IMR-90 (cell line): ENCODE measurements at regions not wholly inside any gene's neighbourhood (a gene's known extent, or its start where the extent isn't known, plus 50 kb on each side); places are given as distances from the start of the nearest gene placed in this dataset.

ENCODE experiments used
- ATAC-seq: fragments of 200-7000 bp; cut with Tn5 transposase; 2 replicates; pipeline ENCODE4 v1.9.1; 2020; ENCODE audit warnings: low read depth, mild to moderate bottlenecking, moderate library complexity
- BruUV-seq: library from RNA; stranded (reverse); fragments of 400-500 nt; replicated peaks from 2 replicates; lab custom pipeline; 2021; lab: Mats Ljungman, UMichigan
- CTCF ChIA-PET: fragments of 300-600 bp; formaldehyde crosslinking; extraction: SDS; loops from one replicate; lab custom pipeline; 2021; ENCODE audit warnings: antibody characterized with exemption; lab: Yijun Ruan, JAX
- POLR2A ChIA-PET: fragments of 300-600 bp; sonication (Branson Sonifier 250); formaldehyde crosslinking; loops from one replicate; lab custom pipeline; 2022; ENCODE audit warnings: antibody characterized with exemption; ENCODE audit not compliant: unreplicated experiment; lab: Charles Lee
- DNase-seq: peaks from one replicate; pipeline ENCODE4 v3.0.0; 2013
- H2AFZ ChIP-seq: replicated peaks from 2 replicates; pipeline ENCODE3; 2013; ENCODE audit warnings: low read length, mild to moderate bottlenecking; ENCODE audit not compliant: poor library complexity
- H2AK5ac ChIP-seq: 2 replicates; pipeline ENCODE4 v1.6.1; 2013; ENCODE audit warnings: low read depth, low read length, inconsistent platforms
- H2AK9ac ChIP-seq: replicated peaks from 2 replicates; pipeline ENCODE3; 2013; ENCODE audit warnings: mild to moderate bottlenecking, low read depth, low read length, moderate library complexity; ENCODE audit not compliant: poor library complexity
- H2BK120ac ChIP-seq: 2 replicates; pipeline ENCODE4 v1.6.1; 2013; ENCODE audit warnings: low read depth, low read length, inconsistent platforms
- H2BK15ac ChIP-seq: 3 replicates; pipeline ENCODE4 v1.6.1; 2013; ENCODE audit warnings: low read depth, low read length, inconsistent platforms
- H2BK20ac ChIP-seq: 2 replicates; pipeline ENCODE4 v1.6.1; 2013; ENCODE audit warnings: low read depth, mild to moderate bottlenecking, inconsistent platforms, low read length, moderate library complexity
- H2BK5ac ChIP-seq: 2 replicates; pipeline ENCODE4 v1.6.1; 2013; ENCODE audit warnings: mild to moderate bottlenecking, low read depth, low read length, inconsistent platforms; ENCODE audit not compliant: poor library complexity, severe bottlenecking
- H3K14ac ChIP-seq: replicated peaks from 2 replicates; pipeline ENCODE4 v1.6.1; 2013; ENCODE audit warnings: low read depth, low read length, inconsistent platforms
- H3K18ac ChIP-seq: 2 replicates; pipeline ENCODE4 v1.6.1; 2013; ENCODE audit warnings: low read depth, low read length, control low read depth
- H3K23ac ChIP-seq: 2 replicates; pipeline ENCODE4 v1.6.1; 2013; ENCODE audit warnings: low read depth, low read length, inconsistent platforms
- H3K27ac ChIP-seq: 2 replicates; pipeline ENCODE4 v1.5.1; 2013; ENCODE audit warnings: mild to moderate bottlenecking, control low read depth, low read length; ENCODE audit not compliant: insufficient read depth
- H3K27me3 ChIP-seq: 2 replicates; pipeline ENCODE4 v1.6.1; 2013; ENCODE audit warnings: low read length; ENCODE audit not compliant: control insufficient read depth, insufficient read depth
- H3K36me3 ChIP-seq: 2 replicates; pipeline ENCODE4 v1.6.1; 2013; ENCODE audit warnings: low read length, mixed read lengths; ENCODE audit not compliant: control insufficient read depth, insufficient read depth
- H3K4ac ChIP-seq: 2 replicates; pipeline ENCODE4 v1.6.1; 2013; ENCODE audit warnings: low read depth, low read length, inconsistent platforms
- H3K4me1 ChIP-seq: 2 replicates; pipeline ENCODE4 v1.6.1; 2013; ENCODE audit warnings: low read length, mixed read lengths; ENCODE audit not compliant: control insufficient read depth, insufficient read depth
- H3K4me2 ChIP-seq: 2 replicates; pipeline ENCODE4 v1.6.1; 2013; ENCODE audit warnings: low read depth, mild to moderate bottlenecking, control low read depth, low read length, moderate library complexity
- H3K4me3 ChIP-seq: 2 replicates; pipeline ENCODE4 v1.5.1; 2013; ENCODE audit warnings: low read depth, mild to moderate bottlenecking, control low read depth, low read length, moderate library complexity; ENCODE audit not compliant: insufficient read depth
- H3K56ac ChIP-seq: 2 replicates; pipeline ENCODE4 v1.6.1; 2013; ENCODE audit warnings: low read length, inconsistent platforms; ENCODE audit not compliant: insufficient read depth; ENCODE audit errors: extremely low read depth
- H3K79me1 ChIP-seq, 2 experiments: 2 replicates each; pipeline ENCODE4 v1.6.1; 2013; ENCODE audit warnings: low read length in 2 of 2, inconsistent platforms in 1 of 2, low read depth in 1 of 2
- H3K9ac ChIP-seq: 2 replicates; pipeline ENCODE4 v1.6.1; 2013; ENCODE audit warnings: low read depth, low read length, control low read depth
- H3K9me1 ChIP-seq: 2 replicates; pipeline ENCODE4 v1.6.1; 2013; ENCODE audit warnings: low read length, inconsistent platforms; ENCODE audit not compliant: insufficient read depth
- H3K9me3 ChIP-seq: 2 replicates; pipeline ENCODE4 v1.6.1; 2013; ENCODE audit warnings: low read length; ENCODE audit not compliant: control insufficient read depth, insufficient read depth
- H4K20me1 ChIP-seq: 2 replicates; pipeline ENCODE4 v1.6.1; 2013; ENCODE audit warnings: low read length, inconsistent platforms; ENCODE audit not compliant: insufficient read depth
- H4K5ac ChIP-seq: 2 replicates; pipeline ENCODE4 v1.6.1; 2013; ENCODE audit warnings: mild to moderate bottlenecking, low read depth, low read length, control low read depth
- H4K8ac ChIP-seq, 2 experiments: 2 replicates each; pipeline ENCODE4 v1.6.1; 2013; ENCODE audit warnings: low read depth in 2 of 2, low read length in 2 of 2, control low read depth in 1 of 2, inconsistent platforms in 1 of 2
- H4K91ac ChIP-seq: 2 replicates; pipeline ENCODE4 v1.6.1; 2013; ENCODE audit warnings: low read depth, low read length, inconsistent platforms; ENCODE audit not compliant: insufficient read depth
- BHLHE40 ChIP-seq: fragments of 150-350 bp; IDR thresholded peaks from 2 replicates; pipeline ENCODE4 v1.6.1; 2016; ENCODE audit warnings: mild to moderate bottlenecking, low read depth, low read length
- CEBPB ChIP-seq: IDR thresholded peaks from 2 replicates; pipeline ENCODE4 v1.6.1; 2012; ENCODE audit warnings: low read depth, low read length, improper control_type of control experiment
- ELK1 ChIP-seq: fragments of 150-350 bp; IDR thresholded peaks from 2 replicates; pipeline ENCODE4 v1.6.1; 2016; ENCODE audit warnings: low read depth, mild to moderate bottlenecking, low read length, moderate library complexity, borderline replicate concordance
- FOS ChIP-seq: fragments of 150-350 bp; IDR thresholded peaks from 2 replicates; pipeline ENCODE4 v1.6.1; 2016; ENCODE audit warnings: low read depth, low read length
- NFE2L2 ChIP-seq: fragments of 150-350 bp; IDR thresholded peaks from 2 replicates; pipeline ENCODE4 v1.6.1; 2016; ENCODE audit warnings: low read depth, mild to moderate bottlenecking, low read length
- RAD21 ChIP-seq: IDR thresholded peaks from 2 replicates; pipeline ENCODE4 v1.6.1; 2012; ENCODE audit warnings: low read length, improper control_type of control experiment
- WGBS, 2 experiments: methylation state at CpG; one replicate each; pipeline versions ENCODE4 v1.1.5 to v1.1.7; 2013; ENCODE audit warnings: missing lambda C conversion rate in 2 of 2; ENCODE audit not compliant: insufficient read length in 1 of 2; ENCODE audit errors: extremely low coverage in 2 of 2; 5-methylcytosine and 5-hydroxymethylcytosine counted together
- dilution Hi-C: fragments of 300-500 bp; cut with HindIII; formaldehyde crosslinking; loops from one replicate; pipeline ENCODE4 v1.14.3; 2018; ENCODE audit warnings: low sequenced_read_pairs; ENCODE audit not compliant: unreplicated experiment
- in situ Hi-C: fragments of 300-500 bp; cut with MboI; formaldehyde crosslinking; loops from 3 replicates; pipeline ENCODE4 v1.14.3; 2019; ENCODE audit warnings: low sequenced_read_pairs, inconsistent platforms, mixed read lengths
- intact Hi-C: fragments of 100-400 bp; cut with micrococcal nuclease; formaldehyde crosslinking; loops from 2 replicates; pipeline ENCODE4 v1.10.0; 2022

GRCh38 chr4:16969696-16970135 lies 71.3 kb upstream of the LDB2 start:
- Histone ChIP-seq H4K91ac (0 out of 2 replicates have a peak overlapping the region, but pooled peaks have one; percentile 3), H2BK20ac (peak overlapping the region; percentile 30; the same call in 1 of the 2 replicates), H3K79me1 (no peaks in the 10 kb centered on the region), H4K5ac (no peak overlapping the region), H3K4me3 (no peak overlapping the region), H3K36me3 (no peaks in the 10 kb centered on the region), H2AK5ac (peak overlapping the region; percentile 54; the same call in 1 of the 2 replicates), H2BK15ac (0 out of 3 replicates have a peak overlapping the region, but pooled peaks have one; percentile 18), H3K4me2 (no peak overlapping the region), H2BK5ac (no peak overlapping the region), H2AFZ (peak overlapping the region; percentile 5), H3K56ac (no peak overlapping the region), H3K9me3 (no peaks in the 10 kb centered on the region), H3K14ac (no peak overlapping the region), H3K27me3 (no peaks in the 10 kb centered on the region), H4K8ac (no peak overlapping the region), H3K27ac (no peak overlapping the region), H3K9me1 (peaks cover 9% of the 10 kb centered on the region), H2BK120ac (peak overlapping the region; percentile 7; the same call in 1 of the 2 replicates), H4K20me1 (no peaks in the 10 kb centered on the region), H2AK9ac (no peak overlapping the region), H3K4me1 (peaks cover 5% of the 10 kb centered on the region; the same call in 1 of the 2 replicates), H3K18ac (no peak overlapping the region), H3K23ac (no peak overlapping the region), H3K9ac (no peak overlapping the region), H3K4ac (peak overlapping the region; percentile 25; the same call in 1 of the 2 replicates)
- CTCF ChIA-PET = no interaction called here
- dilution Hi-C loops = no loop called here
- WGBS, 2 experiments = 82% methylated on average over 2 of the region's 8 CpGs; no CpG with 5 or more reads in 1 of the 2 experiments
- intact Hi-C loops = no loop called here
- POLR2A ChIA-PET = no interaction called here
- BruUV-seq = no TSS peak
- in situ Hi-C loops = no loop called here
- DNase-seq (peak; percentile 84), ATAC-seq (peak; percentile 35; the same call in 1 of the 2 replicates)
- TF ChIP-seq NFE2L2 = no peak
- no peak for TF ChIP-seq ELK1
- TF ChIP-seq CEBPB = peak; percentile 55; the same call in 1 of the 2 replicates
- no peak for TF ChIP-seq FOS
- TF ChIP-seq BHLHE40 = no peak
- no peak; the same call in 1 of the 2 replicates for TF ChIP-seq RAD21
